Mononuclear cell (primary cell): ENCODE measurements at regions not wholly inside any gene's neighbourhood (a gene's known extent, or its start where the extent isn't known, plus 50 kb on each side); places are given as distances from the start of the nearest gene placed in this dataset.

Experiments
- H3K27me3 ChIP-seq: 2 replicates; pipeline ENCODE4 v1.6.0; 2011; ENCODE audit warnings: low read length, control low read depth; ENCODE audit not compliant: insufficient read depth
- H3K4me1 ChIP-seq: 2 replicates; pipeline ENCODE4 v1.5.1; 2011; ENCODE audit warnings: mild to moderate bottlenecking, low read length, control low read depth; ENCODE audit not compliant: insufficient read depth
- H3K4me3 ChIP-seq: 2 replicates; pipeline ENCODE4 v1.5.1; 2011; ENCODE audit warnings: mild to moderate bottlenecking, low read length, moderate library complexity
- H3K9me3 ChIP-seq: 2 replicates; pipeline ENCODE4 v1.5.1; 2011; ENCODE audit warnings: low read depth, mild to moderate bottlenecking, control low read depth, low read length

DNA sequence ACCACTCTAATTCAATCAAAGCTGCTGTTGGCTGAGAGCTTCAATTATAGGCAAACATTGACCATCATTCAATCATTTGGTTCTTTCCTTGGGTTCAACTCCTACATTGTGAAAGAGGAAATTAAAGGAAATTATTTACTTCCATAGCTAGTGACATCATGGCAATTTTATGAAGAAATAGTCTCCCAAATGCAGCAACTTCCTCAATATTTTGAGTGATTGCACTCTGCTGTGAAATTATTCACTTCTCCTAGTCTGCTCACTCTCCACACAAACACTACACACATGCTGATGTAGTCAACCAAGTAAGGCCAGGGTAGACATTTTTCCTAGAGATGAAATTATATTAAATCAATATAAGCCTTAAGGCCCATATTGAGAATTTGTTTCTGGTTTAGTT, 86.7 kb upstream of the NCKAP5 start:
- H3K9me3 ChIP-seq, result peaks cover 6% of the 10 kb centered on the region
- no peaks in the 10 kb centered on the region for H3K27me3 ChIP-seq
- no peaks in the 10 kb centered on the region for H3K4me1 ChIP-seq
- H3K4me3 ChIP-seq, result no peak overlapping the region

GRCh38 chr2:133655610-133656009, 87.3 kb upstream of the NCKAP5 start:
- peaks cover 6% of the 10 kb centered on the region for H3K9me3 ChIP-seq
- H3K4me1 ChIP-seq, result no peaks in the 10 kb centered on the region

DNA sequence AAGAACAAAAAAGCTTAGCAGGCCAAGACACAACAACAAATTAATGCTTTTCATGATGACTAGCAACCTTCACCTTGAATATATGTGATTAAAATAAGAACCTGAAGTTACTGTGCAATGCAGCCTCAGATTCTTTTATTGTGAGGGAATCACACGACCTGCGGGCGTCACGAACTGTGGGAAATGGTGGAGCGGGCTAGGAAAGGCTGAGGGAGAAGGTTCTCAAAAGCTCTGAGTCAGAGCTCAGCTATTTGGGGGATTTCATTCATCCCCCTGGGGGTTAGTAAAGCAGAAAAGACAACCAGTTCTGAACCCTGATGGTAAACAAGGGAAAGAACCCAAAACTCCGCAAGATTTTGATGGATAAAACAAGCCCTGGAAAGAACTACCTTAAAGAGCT, 89.3 kb upstream of the NCKAP5 start:
- H3K4me3 ChIP-seq, result no peak overlapping the region
- H3K9me3 ChIP-seq, result no peaks in the 10 kb centered on the region
- H3K4me1 ChIP-seq, result no peaks in the 10 kb centered on the region
- H3K27me3 ChIP-seq, result no peaks in the 10 kb centered on the region

More at GRCh38 chr2:133655610-133656009, 87.3 kb upstream of the NCKAP5 start:
- Histone ChIP-seq H3K4me3 (no peak overlapping the region), H3K27me3 (no peaks in the 10 kb centered on the region)

GRCh38 chr2:133658020-133658903, 90.0 kb upstream of the NCKAP5 start:
- Histone ChIP-seq H3K4me3 (no peak overlapping the region), H3K9me3 (no peaks in the 10 kb centered on the region), H3K27me3 (no peaks in the 10 kb centered on the region), H3K4me1 (no peaks in the 10 kb centered on the region)

GRCh38 chr2:133660510-133660909, 92.2 kb upstream of the NCKAP5 start:
- Histone ChIP-seq H3K4me3 (no peak overlapping the region), H3K9me3 (no peaks in the 10 kb centered on the region), H3K4me1 (no peaks in the 10 kb centered on the region), H3K27me3 (no peaks in the 10 kb centered on the region)

DNA sequence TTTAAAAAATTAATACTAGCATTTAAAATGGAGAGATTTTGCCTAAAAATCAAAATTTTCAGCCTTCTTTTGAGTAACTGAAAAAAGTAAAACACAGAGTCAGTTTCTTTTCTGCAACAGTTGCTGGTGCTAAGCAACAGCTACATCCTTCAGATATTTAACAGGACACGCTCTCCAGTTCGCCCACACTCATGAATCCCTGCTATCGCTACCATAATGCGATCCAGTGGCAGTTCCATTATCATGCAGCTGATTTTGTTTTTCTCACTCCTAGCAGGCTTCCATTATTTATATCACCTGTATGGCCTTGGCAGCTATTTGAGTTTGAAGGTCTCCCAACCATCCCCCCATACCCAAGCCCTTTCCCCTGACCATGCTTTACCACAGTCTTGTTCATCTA, 93.1 kb upstream of the NCKAP5 start:
- H3K4me3 ChIP-seq, result no peak overlapping the region
- H3K9me3 ChIP-seq, result no peaks in the 10 kb centered on the region
- H3K4me1 ChIP-seq, result no peaks in the 10 kb centered on the region
- H3K27me3 ChIP-seq, result no peaks in the 10 kb centered on the region

DNA sequence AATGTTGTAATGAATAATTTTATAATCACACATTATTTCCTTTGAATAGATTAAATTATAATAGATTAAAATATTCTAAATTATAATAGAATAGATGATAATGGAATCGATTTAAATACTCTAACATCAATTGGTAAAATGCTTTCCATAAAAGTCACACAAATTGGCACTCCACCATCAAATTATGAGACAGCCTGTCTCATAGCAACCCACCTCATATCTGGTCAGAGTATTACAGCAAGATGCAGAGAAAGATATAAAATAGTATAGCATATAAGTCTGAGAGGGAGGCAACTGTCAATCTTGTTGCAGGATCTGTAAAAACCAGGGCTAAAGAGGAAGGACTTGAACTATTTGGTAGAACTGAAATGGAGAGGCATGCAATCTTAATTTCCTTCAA, 98.4 kb upstream of the NCKAP5 start:
- H3K4me3 ChIP-seq, result no peak overlapping the region
- no peaks in the 10 kb centered on the region for H3K4me1 ChIP-seq
- H3K27me3 ChIP-seq, result no peaks in the 10 kb centered on the region
- H3K9me3 ChIP-seq, result peaks cover 6% of the 10 kb centered on the region

DNA sequence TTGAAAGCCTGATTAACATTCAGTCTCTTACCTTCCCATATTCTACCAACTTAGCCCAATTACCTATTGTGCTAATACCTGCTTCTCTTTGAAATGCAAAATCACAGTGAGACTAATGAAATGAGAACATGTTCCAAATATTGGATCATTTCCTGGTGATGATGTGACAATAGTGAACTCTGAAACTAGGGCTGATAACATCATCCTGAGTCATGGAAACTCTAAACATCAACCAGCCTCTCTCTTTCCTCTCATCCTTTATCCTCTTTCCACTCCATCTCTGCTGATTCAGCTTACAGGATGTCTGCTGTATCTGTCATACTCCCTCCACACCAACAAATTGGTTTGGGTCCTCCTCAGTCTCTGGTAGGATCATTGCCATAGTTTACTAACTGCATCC, 98.8 kb upstream of the NCKAP5 start:
- H3K9me3 ChIP-seq, result peaks cover 6% of the 10 kb centered on the region

GRCh38 chr2:133667968-133668367, 99.7 kb upstream of the NCKAP5 start:
- Histone ChIP-seq H3K4me1 (no peaks in the 10 kb centered on the region), H3K9me3 (peaks cover 6% of the 10 kb centered on the region), H3K4me3 (no peak overlapping the region), H3K27me3 (no peaks in the 10 kb centered on the region)

More for the DNA sequence above, 98.8 kb upstream of the NCKAP5 start:
- H3K4me1 ChIP-seq, result no peaks in the 10 kb centered on the region
- H3K27me3 ChIP-seq, result no peaks in the 10 kb centered on the region
- no peak overlapping the region for H3K4me3 ChIP-seq

- Histone ChIP-seq H3K4me3 (no peak overlapping the region), H3K4me1 (no peaks in the 10 kb centered on the region), H3K9me3 (peaks cover 6% of the 10 kb centered on the region), H3K27me3 (no peaks in the 10 kb centered on the region)
Measured at GRCh38 chr2:133668547-133668946, 100.3 kb upstream of the NCKAP5 start.

GRCh38 chr2:133673305-133673905, 105.1 kb upstream of the NCKAP5 start:
- Histone ChIP-seq H3K4me3 (no peak overlapping the region), H3K27me3 (no peaks in the 10 kb centered on the region)

DNA sequence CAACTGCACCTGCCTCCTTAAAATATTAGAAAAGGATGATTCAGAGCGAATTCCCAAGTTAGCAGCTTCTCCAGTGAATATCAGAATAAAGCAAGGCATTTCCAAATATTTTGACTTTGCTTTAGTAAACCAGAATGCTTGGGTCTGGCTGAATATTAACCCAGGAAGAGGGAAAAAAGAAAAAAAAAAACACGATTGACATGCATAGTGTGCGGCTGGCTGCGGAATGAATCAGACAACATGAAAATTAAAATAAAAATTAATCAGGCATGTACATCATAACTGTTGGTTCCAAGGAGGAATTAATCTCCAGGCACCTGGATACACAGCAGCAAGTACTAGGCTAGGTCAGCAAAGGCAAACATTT, 105.8 kb upstream of the NCKAP5 start:
- no peaks in the 10 kb centered on the region for H3K27me3 ChIP-seq

More at GRCh38 chr2:133673305-133673905, 105.1 kb upstream of the NCKAP5 start:
- Histone ChIP-seq H3K4me1 (no peaks in the 10 kb centered on the region), H3K9me3 (peaks cover 6% of the 10 kb centered on the region)

DNA sequence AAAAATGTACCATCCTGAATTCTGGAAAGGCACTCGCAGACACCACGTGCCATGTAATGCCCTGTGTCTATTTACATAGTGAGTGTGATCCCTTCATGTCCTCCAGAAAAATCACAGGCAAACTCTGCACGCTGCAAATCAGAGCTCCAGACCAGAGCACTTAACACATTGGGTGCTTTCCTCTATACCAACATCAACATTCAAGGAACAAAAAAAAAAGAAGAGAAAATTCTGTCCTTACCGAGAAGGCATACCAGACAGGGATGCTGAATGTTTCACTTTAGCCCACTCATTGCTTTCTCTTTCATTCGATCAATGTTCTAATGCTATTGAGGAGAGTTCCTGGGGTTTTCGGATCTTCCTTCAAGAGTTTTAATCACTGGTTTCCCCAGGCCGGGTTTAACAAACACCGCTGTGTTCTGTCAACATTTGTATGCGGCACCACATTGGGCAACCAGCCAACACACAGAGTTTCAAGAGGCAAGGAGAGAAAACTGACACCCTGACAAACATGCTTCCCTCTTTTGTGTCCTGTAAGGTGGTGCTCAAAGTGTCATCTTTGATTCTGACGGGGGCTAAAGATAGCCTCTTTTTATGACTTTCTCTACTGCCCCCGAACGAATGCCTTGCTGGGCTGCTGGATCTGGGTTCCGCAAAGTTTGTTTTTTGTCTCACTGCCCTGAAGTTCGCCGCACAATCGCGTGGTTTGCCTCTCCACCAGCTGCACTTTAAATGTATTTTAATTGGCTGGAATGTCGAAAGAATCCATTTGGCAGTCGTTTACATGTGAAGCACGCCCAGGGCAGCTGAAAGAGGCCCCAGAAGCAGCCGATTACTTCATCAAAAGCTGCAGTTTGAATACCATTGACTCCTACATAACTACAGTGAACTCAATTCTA, 106.4 kb upstream of the NCKAP5 start:
- no peaks in the 10 kb centered on the region for H3K4me1 ChIP-seq
- H3K4me3 ChIP-seq, result no peak overlapping the region
- no peaks in the 10 kb centered on the region for H3K9me3 ChIP-seq
- no peaks in the 10 kb centered on the region for H3K27me3 ChIP-seq

More for the DNA sequence above, 105.8 kb upstream of the NCKAP5 start:
- no peak overlapping the region for H3K4me3 ChIP-seq
- peaks cover under 1% of the 10 kb centered on the region for H3K9me3 ChIP-seq
- no peaks in the 10 kb centered on the region for H3K4me1 ChIP-seq

DNA sequence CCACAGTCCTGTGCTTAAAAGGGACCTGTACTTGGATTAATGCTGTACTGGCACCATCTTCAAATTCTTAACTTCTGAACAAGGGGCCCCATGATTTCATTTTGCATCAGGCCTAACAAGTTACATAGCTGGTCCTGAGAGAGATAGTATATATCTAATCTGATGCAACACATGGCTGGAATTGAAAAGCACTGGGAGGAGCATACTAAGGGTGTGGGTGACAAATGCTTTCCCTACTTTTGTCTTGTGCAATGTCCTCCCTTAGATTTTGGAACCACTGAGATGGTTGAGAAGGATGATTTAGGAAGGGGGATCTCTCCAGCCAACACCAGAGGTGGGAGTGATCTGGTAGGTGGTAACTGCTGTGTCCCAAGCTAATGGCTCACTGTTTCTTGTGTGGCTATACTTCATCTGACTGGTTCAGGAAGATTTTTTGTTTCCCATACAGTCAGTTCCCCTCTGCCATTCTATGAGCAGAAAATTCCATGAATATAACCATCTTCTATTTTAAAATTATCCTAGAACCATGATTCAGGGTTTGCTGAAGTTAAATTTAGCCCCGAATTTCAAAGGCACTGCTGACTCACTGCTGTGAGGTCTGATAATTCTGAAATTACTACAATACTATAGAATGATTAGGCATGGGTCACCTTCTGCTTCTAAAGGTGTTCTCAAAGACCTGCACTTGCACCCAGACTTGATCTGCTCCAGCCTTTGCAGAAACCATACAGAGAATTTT, 108.3 kb upstream of the NCKAP5 start:
- no peaks in the 10 kb centered on the region for H3K9me3 ChIP-seq
- H3K4me1 ChIP-seq, result no peaks in the 10 kb centered on the region
- no peaks in the 10 kb centered on the region for H3K27me3 ChIP-seq
- H3K4me3 ChIP-seq, result no peak overlapping the region
